ENCODE measurements at regions not wholly inside any gene's neighbourhood (a gene's known extent, or its start where the extent isn't known, plus 50 kb on each side); places are given as distances from the start of the nearest gene placed in this dataset.

DNA sequence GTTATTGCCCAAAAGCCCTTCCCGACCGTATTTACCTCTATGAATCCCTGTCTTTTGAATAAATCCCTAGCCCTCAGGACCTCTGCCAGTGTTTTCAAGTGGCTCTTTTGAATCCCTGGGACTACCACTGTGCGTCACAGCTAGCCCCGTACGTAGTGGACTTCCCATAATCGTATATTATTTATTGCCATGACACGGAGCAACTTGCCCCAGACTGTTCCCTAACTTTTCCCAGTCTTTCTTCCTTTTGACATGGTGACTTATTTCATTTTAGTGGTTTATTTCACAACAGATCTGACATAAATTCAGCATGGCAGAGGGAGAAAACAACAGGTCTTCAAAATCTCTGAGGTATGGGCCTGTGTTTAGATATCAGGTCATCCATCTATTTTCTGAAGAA is 318.6 kb upstream of the KLF6 start:
- H3K36me3 ChIP-seq = no peaks in the 10 kb centered on the region
- no peak overlapping the region for H3K27ac ChIP-seq (replicated peaks)
- TF ChIP-seq, protein P1, sequence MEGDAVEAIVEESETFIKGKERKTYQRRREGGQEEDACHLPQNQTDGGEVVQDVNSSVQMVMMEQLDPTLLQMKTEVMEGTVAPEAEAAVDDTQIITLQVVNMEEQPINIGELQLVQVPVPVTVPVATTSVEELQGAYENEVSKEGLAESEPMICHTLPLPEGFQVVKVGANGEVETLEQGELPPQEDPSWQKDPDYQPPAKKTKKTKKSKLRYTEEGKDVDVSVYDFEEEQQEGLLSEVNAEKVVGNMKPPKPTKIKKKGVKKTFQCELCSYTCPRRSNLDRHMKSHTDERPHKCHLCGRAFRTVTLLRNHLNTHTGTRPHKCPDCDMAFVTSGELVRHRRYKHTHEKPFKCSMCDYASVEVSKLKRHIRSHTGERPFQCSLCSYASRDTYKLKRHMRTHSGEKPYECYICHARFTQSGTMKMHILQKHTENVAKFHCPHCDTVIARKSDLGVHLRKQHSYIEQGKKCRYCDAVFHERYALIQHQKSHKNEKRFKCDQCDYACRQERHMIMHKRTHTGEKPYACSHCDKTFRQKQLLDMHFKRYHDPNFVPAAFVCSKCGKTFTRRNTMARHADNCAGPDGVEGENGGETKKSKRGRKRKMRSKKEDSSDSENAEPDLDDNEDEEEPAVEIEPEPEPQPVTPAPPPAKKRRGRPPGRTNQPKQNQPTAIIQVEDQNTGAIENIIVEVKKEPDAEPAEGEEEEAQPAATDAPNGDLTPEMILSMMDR (IDR thresholded peaks at IDR 0.05; ENCODE audit: borderline replicate concordance) = no peak
- no peaks in the 10 kb centered on the region for H3K9me3 ChIP-seq (replicated peaks)
- peaks cover 10% of the 10 kb centered on the region for H3K4me1 ChIP-seq
- intact Hi-C loops (cut with micrococcal nuclease) = no loop called here
- H3K27me3 ChIP-seq (ENCODE audit: low read depth) = no peaks in the 10 kb centered on the region
- DNase-seq = no peak
- no peak overlapping the region for H3K4me3 ChIP-seq

DNA sequence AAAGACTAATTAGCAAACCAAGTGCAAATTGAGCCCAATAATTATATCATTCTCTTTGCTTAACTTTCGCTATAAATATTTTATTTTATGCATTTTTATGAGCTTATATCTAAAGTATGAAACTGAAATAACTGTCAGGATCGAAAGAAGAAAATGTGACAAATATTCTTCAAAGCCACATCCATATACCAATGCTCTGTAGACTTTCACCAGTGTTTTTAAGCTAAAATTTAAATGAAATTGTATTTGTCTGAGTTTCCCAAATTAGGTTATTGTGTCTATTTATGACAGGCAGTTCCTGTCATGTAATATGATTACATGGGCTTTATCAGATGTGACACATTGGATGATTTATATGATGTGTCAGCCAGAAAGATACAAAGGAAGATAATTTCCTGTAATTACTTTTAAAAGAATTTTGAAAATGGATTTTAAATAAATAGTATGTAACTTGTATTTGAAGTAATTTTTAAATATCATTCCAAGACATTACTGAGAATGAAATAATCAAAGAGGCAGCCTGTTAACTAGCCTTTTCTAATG is 317.9 kb upstream of the KLF6 start:
- H3K4me1 ChIP-seq = peaks cover 3% of the 10 kb centered on the region
- H3K27me3 ChIP-seq (ENCODE audit: low read depth) = no peaks in the 10 kb centered on the region
- H3K4me3 ChIP-seq = no peak overlapping the region
- H3K36me3 ChIP-seq = no peaks in the 10 kb centered on the region
- TF ChIP-seq, protein P1 (IDR thresholded peaks at IDR 0.05; ENCODE audit: borderline replicate concordance) = no peak
- DNase-seq = no peak
- H3K27ac ChIP-seq (replicated peaks) = no peak overlapping the region
- intact Hi-C loops (cut with micrococcal nuclease) = no loop called here
- H3K9me3 ChIP-seq (replicated peaks) = no peaks in the 10 kb centered on the region

DNA sequence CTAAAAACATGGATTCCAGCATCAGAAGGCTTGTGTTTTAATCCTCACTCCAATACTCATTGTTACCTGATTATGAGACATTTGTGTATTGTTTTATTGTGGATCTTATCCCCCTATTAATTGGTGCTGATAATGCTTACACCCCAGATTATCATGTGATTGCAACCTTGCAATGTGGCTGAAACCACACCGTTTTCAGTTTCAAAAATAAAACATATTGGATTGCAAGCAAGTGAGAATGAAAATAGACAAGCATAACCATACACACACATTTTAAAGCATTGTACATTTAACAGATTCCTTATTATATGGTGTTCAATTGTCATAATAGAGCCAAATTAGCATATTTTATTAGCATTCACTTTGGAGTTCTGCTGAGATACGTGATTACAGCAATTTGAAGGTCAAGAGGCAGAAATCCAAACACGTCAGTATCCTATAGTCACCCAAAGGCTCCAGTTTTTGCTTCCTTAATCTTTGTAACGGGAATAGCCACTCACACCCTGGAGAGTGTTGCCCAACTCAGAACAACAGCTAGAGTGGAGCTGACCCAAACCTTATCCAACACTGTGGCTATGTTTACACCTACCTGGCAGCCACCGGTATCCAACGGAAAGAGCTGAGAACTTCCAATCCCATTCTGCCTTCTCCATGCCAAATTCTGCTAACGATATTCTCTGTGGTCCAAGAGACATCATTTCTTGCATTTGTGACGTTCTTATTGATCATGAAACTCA is 317.1 kb upstream of the KLF6 start:
- TF ChIP-seq, protein P1 (IDR thresholded peaks at IDR 0.05; ENCODE audit: borderline replicate concordance) = no peak
- no peak for DNase-seq
- Histone ChIP-seq H3K27ac (replicated peaks) (no peak overlapping the region), H3K4me1 (no peaks in the 10 kb centered on the region), H3K4me3 (no peak overlapping the region), H3K9me3 (replicated peaks) (no peaks in the 10 kb centered on the region), H3K36me3 (no peaks in the 10 kb centered on the region), H3K27me3 (ENCODE audit: low read depth) (no peaks in the 10 kb centered on the region)
- intact Hi-C loops (cut with micrococcal nuclease) = no loop called here

DNA sequence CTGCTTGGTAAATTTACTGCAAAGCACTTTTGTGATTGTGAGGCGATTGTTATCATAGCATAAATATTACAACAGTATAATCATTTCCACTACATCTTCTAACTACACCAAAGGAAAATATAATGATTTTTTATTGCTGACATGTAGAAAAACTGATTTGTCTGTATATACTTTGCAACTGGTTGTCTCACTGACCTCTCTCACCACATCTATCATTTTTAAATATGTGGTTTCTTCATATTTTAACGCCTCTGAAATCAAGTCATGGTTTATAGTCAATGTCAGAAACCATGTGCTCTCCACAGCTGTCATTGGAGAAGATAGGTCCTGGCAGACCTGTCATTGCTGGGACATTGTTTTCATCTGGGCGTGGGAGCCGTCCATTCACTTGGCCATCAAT is 315.4 kb upstream of the KLF6 start:
- no peak overlapping the region for H3K27ac ChIP-seq (replicated peaks)
- no peak overlapping the region for H3K4me3 ChIP-seq
- H3K9me3 ChIP-seq (replicated peaks) = no peaks in the 10 kb centered on the region
- no peaks in the 10 kb centered on the region for H3K4me1 ChIP-seq
- TF ChIP-seq, protein P1 (IDR thresholded peaks at IDR 0.05; ENCODE audit: borderline replicate concordance) = no peak
- intact Hi-C loops (cut with micrococcal nuclease) = no loop called here
- no peaks in the 10 kb centered on the region for H3K27me3 ChIP-seq (ENCODE audit: low read depth)
- no peak for DNase-seq
- H3K36me3 ChIP-seq = no peaks in the 10 kb centered on the region

DNA sequence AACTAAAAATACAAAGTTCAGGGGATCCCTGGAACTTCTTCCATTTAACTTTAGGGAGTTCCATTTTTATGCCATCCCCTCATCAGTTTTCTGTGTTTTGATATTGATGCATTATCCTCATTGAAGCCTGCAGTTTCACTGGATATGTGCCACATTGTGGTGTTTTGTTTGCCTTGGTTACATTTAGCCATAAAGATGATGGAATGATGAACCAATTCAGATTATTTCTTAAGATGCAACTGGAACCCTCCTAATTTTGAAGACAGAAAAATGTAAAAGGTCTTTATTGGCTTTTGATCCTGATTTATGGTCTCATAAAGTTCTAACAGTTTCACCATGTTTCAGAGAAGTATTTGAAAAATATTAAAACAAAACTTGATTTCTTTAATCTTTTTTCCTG is 314.2 kb upstream of the KLF6 start:
- no peak overlapping the region for H3K4me3 ChIP-seq
- TF ChIP-seq, protein P1 (IDR thresholded peaks at IDR 0.05; ENCODE audit: borderline replicate concordance) = no peak
- no peaks in the 10 kb centered on the region for H3K4me1 ChIP-seq
- H3K27ac ChIP-seq (replicated peaks) = no peak overlapping the region
- H3K9me3 ChIP-seq (replicated peaks) = no peaks in the 10 kb centered on the region
- intact Hi-C loops (cut with micrococcal nuclease) = no loop called here
- H3K36me3 ChIP-seq = no peaks in the 10 kb centered on the region
- no peak for DNase-seq
- H3K27me3 ChIP-seq (ENCODE audit: low read depth) = no peaks in the 10 kb centered on the region

Data from left ventricle myocardium inferior (tissue), 1 donor.